SK-N-SH treated with all-trans-retinoic acid at 6 μM for 48 hours (cell line): ENCODE measurements at regions not wholly inside any gene's neighbourhood (a gene's known extent, or its start where the extent isn't known, plus 50 kb on each side); places are given as distances from the start of the nearest gene placed in this dataset.

Experiments
- ATAC-seq: fragments of 200-7000 bp; cut with Tn5 transposase; 3 replicates; pipeline ENCODE4 v1.9.1; 2020; ENCODE audit warnings: mild to moderate bottlenecking, moderate library complexity
- ARNTL ChIP-seq: fragments of 450-650 bp; formaldehyde crosslinking; IDR thresholded peaks from 2 replicates; pipeline ENCODE4 v1.5.0; 2020; ENCODE audit warnings: low read depth, mild to moderate bottlenecking, moderate library complexity, borderline replicate concordance
- BACH2 ChIP-seq: fragments of 250-450 bp; sonication (Bioruptor Pico); IDR thresholded peaks from 2 replicates; pipeline ENCODE4 v1.9.0; 2021; ENCODE audit warnings: mild to moderate bottlenecking, borderline replicate concordance
- CSDC2 ChIP-seq: fragments of 250-450 bp; sonication (Bioruptor Pico); IDR thresholded peaks from 2 replicates; pipeline ENCODE4 v1.5.0; 2020; ENCODE audit warnings: mild to moderate bottlenecking, moderate library complexity
- CSRNP3 ChIP-seq: fragments of 250-450 bp; sonication (Bioruptor Pico); IDR thresholded peaks from 2 replicates; pipeline ENCODE4 v1.5.1; 2021; ENCODE audit warnings: mild to moderate bottlenecking, moderate library complexity
- ESRRG ChIP-seq: fragments of 250-450 bp; sonication (Bioruptor Pico); IDR thresholded peaks from 2 replicates; pipeline ENCODE4 v1.6.1; 2021; ENCODE audit warnings: mild to moderate bottlenecking
- GLIS3 ChIP-seq: fragments of 250-450 bp; sonication (Bioruptor Pico); IDR thresholded peaks from 2 replicates; pipeline ENCODE4 v1.5.0; 2020; ENCODE audit warnings: mild to moderate bottlenecking, moderate library complexity
- ISL1 ChIP-seq: fragments of 250-450 bp; sonication (Bioruptor Pico); IDR thresholded peaks from 2 replicates; pipeline ENCODE4 v2.1.2; 2022; ENCODE audit warnings: mild to moderate bottlenecking, moderate library complexity
- OSR1 ChIP-seq: fragments of 250-450 bp; sonication (Bioruptor Pico); IDR thresholded peaks from 2 replicates; pipeline ENCODE4 v1.8.0; 2022; ENCODE audit warnings: moderate library complexity, mild to moderate bottlenecking, inconsistent platforms
- PPARA ChIP-seq: fragments of 250-450 bp; sonication (Bioruptor Pico); IDR thresholded peaks from 2 replicates; pipeline ENCODE4 v1.5.0; 2020; ENCODE audit warnings: mild to moderate bottlenecking, borderline replicate concordance
- RARB ChIP-seq: fragments of 250-450 bp; sonication (Bioruptor Pico); IDR thresholded peaks from 2 replicates; pipeline ENCODE4 v1.8.0; 2021; ENCODE audit warnings: mild to moderate bottlenecking, moderate library complexity
- SNAI2 ChIP-seq: fragments of 250-450 bp; sonication (Bioruptor Pico); IDR thresholded peaks from 2 replicates; pipeline ENCODE4 v1.5.0; 2020; ENCODE audit warnings: mild to moderate bottlenecking, moderate library complexity
- TCF4 ChIP-seq: fragments of 250-450 bp; sonication (Bioruptor Pico); IDR thresholded peaks from 2 replicates; pipeline ENCODE4 v1.8.0; 2021; ENCODE audit warnings: mild to moderate bottlenecking, moderate library complexity, borderline replicate concordance
- TOX ChIP-seq: fragments of 250-450 bp; sonication (Bioruptor Pico); IDR thresholded peaks from 2 replicates; pipeline ENCODE4 v1.8.0; 2021; ENCODE audit warnings: mild to moderate bottlenecking, moderate library complexity, borderline replicate concordance
- ZFP30 ChIP-seq: fragments of 450-650 bp; formaldehyde crosslinking; IDR thresholded peaks from 2 replicates; pipeline ENCODE4 v1.5.0; 2022; ENCODE audit warnings: mild to moderate bottlenecking, moderate library complexity
- ZNF565 ChIP-seq: fragments of 450-650 bp; formaldehyde crosslinking; conservative IDR thresholded peaks from 2 replicates; pipeline ENCODE4 v1.5.0; 2020; ENCODE audit warnings: low read depth, mild to moderate bottlenecking, moderate library complexity
- ZNF70 ChIP-seq: fragments of 450-650 bp; formaldehyde crosslinking; IDR thresholded peaks from 2 replicates; pipeline ENCODE4 v1.5.0; 2020; ENCODE audit warnings: mild to moderate bottlenecking, moderate library complexity
- ZNF8 ChIP-seq: fragments of 450-650 bp; formaldehyde crosslinking; IDR thresholded peaks from 2 replicates; pipeline ENCODE4 v1.5.0; 2020; ENCODE audit warnings: mild to moderate bottlenecking, moderate library complexity
- TF ChIP-seq, protein P1 (sequence below): fragments of 250-450 bp; sonication (Bioruptor Pico); IDR thresholded peaks from 2 replicates; pipeline ENCODE4 v1.8.0; 2020; ENCODE audit warnings: mild to moderate bottlenecking, moderate library complexity, borderline replicate concordance
- TF ChIP-seq, protein P2 (sequence below): fragments of 250-450 bp; sonication (Bioruptor Pico); IDR thresholded peaks from 2 replicates; pipeline ENCODE4 v1.5.0; 2020; ENCODE audit warnings: mild to moderate bottlenecking, moderate library complexity
- TF ChIP-seq, protein P3 (sequence below): fragments of 250-450 bp; sonication (Bioruptor Pico); IDR thresholded peaks from 2 replicates; pipeline ENCODE4 v1.5.1; 2020; ENCODE audit warnings: low read depth, mild to moderate bottlenecking, moderate library complexity

GRCh38 chr6:166024252-166024651, 143.4 kb downstream of the TBXT start:
- TF ChIP-seq TCF4 (CRISPR knock-in tag) = no peak
- no peak for TF ChIP-seq PPARA (CRISPR knock-in tag)
- TF ChIP-seq TOX = no peak
- no peak for TF ChIP-seq RARB (CRISPR knock-in tag)
- no peak for TF ChIP-seq ESRRG
- TF ChIP-seq, protein P1, sequence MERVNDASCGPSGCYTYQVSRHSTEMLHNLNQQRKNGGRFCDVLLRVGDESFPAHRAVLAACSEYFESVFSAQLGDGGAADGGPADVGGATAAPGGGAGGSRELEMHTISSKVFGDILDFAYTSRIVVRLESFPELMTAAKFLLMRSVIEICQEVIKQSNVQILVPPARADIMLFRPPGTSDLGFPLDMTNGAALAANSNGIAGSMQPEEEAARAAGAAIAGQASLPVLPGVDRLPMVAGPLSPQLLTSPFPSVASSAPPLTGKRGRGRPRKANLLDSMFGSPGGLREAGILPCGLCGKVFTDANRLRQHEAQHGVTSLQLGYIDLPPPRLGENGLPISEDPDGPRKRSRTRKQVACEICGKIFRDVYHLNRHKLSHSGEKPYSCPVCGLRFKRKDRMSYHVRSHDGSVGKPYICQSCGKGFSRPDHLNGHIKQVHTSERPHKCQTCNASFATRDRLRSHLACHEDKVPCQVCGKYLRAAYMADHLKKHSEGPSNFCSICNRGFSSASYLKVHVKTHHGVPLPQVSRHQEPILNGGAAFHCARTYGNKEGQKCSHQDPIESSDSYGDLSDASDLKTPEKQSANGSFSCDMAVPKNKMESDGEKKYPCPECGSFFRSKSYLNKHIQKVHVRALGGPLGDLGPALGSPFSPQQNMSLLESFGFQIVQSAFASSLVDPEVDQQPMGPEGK (CRISPR knock-in tag) = no peak
- TF ChIP-seq ZNF70 (CRISPR knock-in tag) = no peak
- no peak for TF ChIP-seq SNAI2 (CRISPR knock-in tag)
- TF ChIP-seq ZNF8 (CRISPR knock-in tag) = no peak
- no peak for TF ChIP-seq GLIS3 (CRISPR knock-in tag)
- TF ChIP-seq CSRNP3 (CRISPR knock-in tag) = no peak
- TF ChIP-seq CSDC2 (CRISPR knock-in tag) = no peak
- TF ChIP-seq, protein P2, sequence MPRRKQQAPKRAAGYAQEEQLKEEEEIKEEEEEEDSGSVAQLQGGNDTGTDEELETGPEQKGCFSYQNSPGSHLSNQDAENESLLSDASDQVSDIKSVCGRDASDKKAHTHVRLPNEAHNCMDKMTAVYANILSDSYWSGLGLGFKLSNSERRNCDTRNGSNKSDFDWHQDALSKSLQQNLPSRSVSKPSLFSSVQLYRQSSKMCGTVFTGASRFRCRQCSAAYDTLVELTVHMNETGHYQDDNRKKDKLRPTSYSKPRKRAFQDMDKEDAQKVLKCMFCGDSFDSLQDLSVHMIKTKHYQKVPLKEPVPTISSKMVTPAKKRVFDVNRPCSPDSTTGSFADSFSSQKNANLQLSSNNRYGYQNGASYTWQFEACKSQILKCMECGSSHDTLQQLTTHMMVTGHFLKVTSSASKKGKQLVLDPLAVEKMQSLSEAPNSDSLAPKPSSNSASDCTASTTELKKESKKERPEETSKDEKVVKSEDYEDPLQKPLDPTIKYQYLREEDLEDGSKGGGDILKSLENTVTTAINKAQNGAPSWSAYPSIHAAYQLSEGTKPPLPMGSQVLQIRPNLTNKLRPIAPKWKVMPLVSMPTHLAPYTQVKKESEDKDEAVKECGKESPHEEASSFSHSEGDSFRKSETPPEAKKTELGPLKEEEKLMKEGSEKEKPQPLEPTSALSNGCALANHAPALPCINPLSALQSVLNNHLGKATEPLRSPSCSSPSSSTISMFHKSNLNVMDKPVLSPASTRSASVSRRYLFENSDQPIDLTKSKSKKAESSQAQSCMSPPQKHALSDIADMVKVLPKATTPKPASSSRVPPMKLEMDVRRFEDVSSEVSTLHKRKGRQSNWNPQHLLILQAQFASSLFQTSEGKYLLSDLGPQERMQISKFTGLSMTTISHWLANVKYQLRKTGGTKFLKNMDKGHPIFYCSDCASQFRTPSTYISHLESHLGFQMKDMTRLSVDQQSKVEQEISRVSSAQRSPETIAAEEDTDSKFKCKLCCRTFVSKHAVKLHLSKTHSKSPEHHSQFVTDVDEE (CRISPR knock-in tag) = no peak
- no peak for TF ChIP-seq OSR1 (CRISPR knock-in tag)
- TF ChIP-seq, protein P3, sequence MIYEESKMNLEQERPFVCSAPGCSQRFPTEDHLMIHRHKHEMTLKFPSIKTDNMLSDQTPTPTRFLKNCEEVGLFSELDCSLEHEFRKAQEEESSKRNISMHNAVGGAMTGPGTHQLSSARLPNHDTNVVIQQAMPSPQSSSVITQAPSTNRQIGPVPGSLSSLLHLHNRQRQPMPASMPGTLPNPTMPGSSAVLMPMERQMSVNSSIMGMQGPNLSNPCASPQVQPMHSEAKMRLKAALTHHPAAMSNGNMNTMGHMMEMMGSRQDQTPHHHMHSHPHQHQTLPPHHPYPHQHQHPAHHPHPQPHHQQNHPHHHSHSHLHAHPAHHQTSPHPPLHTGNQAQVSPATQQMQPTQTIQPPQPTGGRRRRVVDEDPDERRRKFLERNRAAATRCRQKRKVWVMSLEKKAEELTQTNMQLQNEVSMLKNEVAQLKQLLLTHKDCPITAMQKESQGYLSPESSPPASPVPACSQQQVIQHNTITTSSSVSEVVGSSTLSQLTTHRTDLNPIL (CRISPR knock-in tag) = no peak
- no peak for ATAC-seq

- ATAC-seq = no peak
- TF ChIP-seq, protein P1 (CRISPR knock-in tag) = no peak
- TF ChIP-seq ZFP30 (no peak), RARB (CRISPR knock-in tag) (no peak), ISL1 (CRISPR knock-in tag) (no peak), ZNF70 (CRISPR knock-in tag) (no peak)
Observed at GRCh38 chr6:166023273-166023989, 144.2 kb downstream of the TBXT start.

GRCh38 chr6:166021429-166021828, 146.2 kb downstream of the TBXT start:
- ATAC-seq = no peak
- TF ChIP-seq ZNF565 (no peak), ESRRG (no peak), SNAI2 (CRISPR knock-in tag) (no peak), ISL1 (CRISPR knock-in tag) (no peak), ZFP30 (no peak), ZNF8 (CRISPR knock-in tag) (no peak), TCF4 (CRISPR knock-in tag) (no peak), GLIS3 (CRISPR knock-in tag) (no peak), BACH2 (CRISPR knock-in tag) (no peak), CSRNP3 (CRISPR knock-in tag) (no peak), ARNTL (CRISPR knock-in tag) (no peak), RARB (CRISPR knock-in tag) (no peak), TOX (no peak), ZNF70 (CRISPR knock-in tag) (no peak), CSDC2 (CRISPR knock-in tag) (no peak)
- TF ChIP-seq, protein P3 (CRISPR knock-in tag) = no peak
- TF ChIP-seq, protein P2 (CRISPR knock-in tag) = no peak
